ENCODE measurements at regions not wholly inside any gene's neighbourhood (a gene's known extent, or its start where the extent isn't known, plus 50 kb on each side); places are given as distances from the start of the nearest gene placed in this dataset.

GRCh38 chr2:220144411-220144810 lies 517.0 kb downstream of the SLC4A3 start:
- TF ChIP-seq CTCF (IDR thresholded peaks at IDR 0.05; ENCODE audit: poor library complexity, severe bottlenecking), result no peak
- TF ChIP-seq TAF1 (IDR thresholded peaks at IDR 0.05; ENCODE audit: low read depth), result no peak
- TF ChIP-seq POLR2AphosphoS5 (IDR thresholded peaks at IDR 0.05), result no peak
